Stimulated activated CD4-positive, alpha-beta T cell treated with anti-CD3 and anti-CD28 coated beads, Interleukin-2, amount 100 ng/mL, for 48 hours (primary cell): ENCODE measurements at regions not wholly inside any gene's neighbourhood (a gene's known extent, or its start where the extent isn't known, plus 50 kb on each side); places are given as distances from the start of the nearest gene placed in this dataset.

ENCODE experiments used
- DNase-seq, 2 donors: peaks; one replicate each; pipeline ENCODE4 v3.0.0-alpha.2; 2020

GRCh38 chr13:91100944-91101343 lies 246.5 kb upstream of the MIR17HG start:
- DNase-seq, result no peak

GRCh38 chr13:91101381-91101780 lies 246.1 kb upstream of the MIR17HG start:
- no peak for DNase-seq

GRCh38 chr13:91105270-91105669 lies 242.2 kb upstream of the MIR17HG start:
- DNase-seq, result no peak

GRCh38 chr13:91106565-91106964 lies 240.9 kb upstream of the MIR17HG start:
- no peak for DNase-seq

- no peak for DNase-seq
These were observed 239.2 kb upstream of the MIR17HG start for GRCh38 chr13:91108315-91108714.

- no peak for DNase-seq
These were observed 235.8 kb upstream of the MIR17HG start for GRCh38 chr13:91111476-91112200.

- DNase-seq, result no peak
These were observed 235.1 kb upstream of the MIR17HG start for GRCh38 chr13:91112201-91112923.

GRCh38 chr13:91112924-91113277 lies 234.6 kb upstream of the MIR17HG start:
- DNase-seq, result no peak

GRCh38 chr13:91115776-91116175 lies 231.7 kb upstream of the MIR17HG start:
- no peak for DNase-seq

GRCh38 chr13:91117351-91117750 lies 230.1 kb upstream of the MIR17HG start:
- no peak for DNase-seq

GRCh38 chr13:91119643-91120042 lies 227.8 kb upstream of the MIR17HG start:
- DNase-seq, result no peak

GRCh38 chr13:91122766-91123165 lies 224.7 kb upstream of the MIR17HG start:
- DNase-seq, result no peak

GRCh38 chr13:91123456-91124127 lies 223.9 kb upstream of the MIR17HG start:
- DNase-seq, result no peak

- no peak for DNase-seq
These were observed 220.7 kb upstream of the MIR17HG start for GRCh38 chr13:91126806-91127205.

- DNase-seq, result no peak
These were observed 219.5 kb upstream of the MIR17HG start for GRCh38 chr13:91127995-91128394.

- DNase-seq, result no peak
These were observed 215.1 kb upstream of the MIR17HG start for GRCh38 chr13:91132381-91132780.

GRCh38 chr13:91132786-91133185 lies 214.7 kb upstream of the MIR17HG start:
- DNase-seq, result no peak

- DNase-seq, result peak; percentile 21 to 28
These were observed 213.3 kb upstream of the MIR17HG start for GRCh38 chr13:91133941-91134802.

- no peak for DNase-seq
These were observed 212.7 kb upstream of the MIR17HG start for GRCh38 chr13:91134803-91135184.

GRCh38 chr13:91135376-91135775 lies 212.1 kb upstream of the MIR17HG start:
- DNase-seq, result no peak

- DNase-seq, result no peak
These were observed 211.5 kb upstream of the MIR17HG start for GRCh38 chr13:91135968-91136367.

GRCh38 chr13:91136806-91137205 lies 210.7 kb upstream of the MIR17HG start:
- DNase-seq, result no peak

- no peak for DNase-seq
These were observed 208.3 kb upstream of the MIR17HG start for GRCh38 chr13:91139232-91139631.
